ENCODE measurements at regions not wholly inside any gene's neighbourhood (a gene's known extent, or its start where the extent isn't known, plus 50 kb on each side); places are given as distances from the start of the nearest gene placed in this dataset.

GRCh38 chr12:98060411-98060810, 455.0 kb upstream of the TMPO start:
- no peak for DNase-seq (ENCODE audit: low read depth)

GRCh38 chr12:98062464-98063245, 452.7 kb upstream of the TMPO start:
- no peak for DNase-seq (ENCODE audit: low read depth)

- DNase-seq (ENCODE audit: low read depth), result no peak
Observed at GRCh38 chr12:98064501-98064900, 450.9 kb upstream of the TMPO start.

- no peak for DNase-seq (ENCODE audit: low read depth)
Observed at GRCh38 chr12:98067795-98068194, 447.6 kb upstream of the TMPO start.

GRCh38 chr12:98073610-98074009, 441.8 kb upstream of the TMPO start:
- no peak for DNase-seq (ENCODE audit: low read depth)

- DNase-seq (ENCODE audit: low read depth), result no peak
Observed at GRCh38 chr12:98074286-98074685, 441.1 kb upstream of the TMPO start.

GRCh38 chr12:98084391-98084790, 431.0 kb upstream of the TMPO start:
- no peak for DNase-seq (ENCODE audit: low read depth)

- DNase-seq (ENCODE audit: low read depth), result no peak
Observed at GRCh38 chr12:98085046-98085755, 430.2 kb upstream of the TMPO start.

GRCh38 chr12:98090731-98091130, 424.7 kb upstream of the TMPO start:
- no peak for DNase-seq (ENCODE audit: low read depth)

GRCh38 chr12:98096436-98096835, 419.0 kb upstream of the TMPO start:
- DNase-seq (ENCODE audit: low read depth), result no peak

GRCh38 chr12:98106031-98106683, 409.2 kb upstream of the TMPO start:
- DNase-seq (ENCODE audit: low read depth), result no peak

GRCh38 chr12:98109266-98109665, 406.1 kb upstream of the TMPO start:
- no peak for DNase-seq (ENCODE audit: low read depth)

GRCh38 chr12:98110536-98110935, 404.9 kb upstream of the TMPO start:
- DNase-seq (ENCODE audit: low read depth), result no peak

GRCh38 chr12:98113548-98113947, 401.8 kb upstream of the TMPO start:
- no peak for DNase-seq (ENCODE audit: low read depth)

GRCh38 chr12:98121963-98122362, 393.4 kb upstream of the TMPO start:
- no peak for DNase-seq (ENCODE audit: low read depth)

- DNase-seq (ENCODE audit: low read depth), result no peak
Observed at GRCh38 chr12:98123021-98123461, 392.3 kb upstream of the TMPO start.

GRCh38 chr12:98126637-98127335, 388.6 kb upstream of the TMPO start:
- DNase-seq (ENCODE audit: low read depth), result no peak

- DNase-seq (ENCODE audit: low read depth), result no peak
Observed at GRCh38 chr12:98127336-98127679, 388.1 kb upstream of the TMPO start.

GRCh38 chr12:98127854-98128253, 387.5 kb upstream of the TMPO start:
- DNase-seq (ENCODE audit: low read depth), result no peak

GRCh38 chr12:98136544-98136943, 378.8 kb upstream of the TMPO start:
- DNase-seq (ENCODE audit: low read depth), result no peak

- no peak for DNase-seq (ENCODE audit: low read depth)
Observed at GRCh38 chr12:98137278-98137677, 378.1 kb upstream of the TMPO start.

GRCh38 chr12:98144953-98145352, 370.4 kb upstream of the TMPO start:
- DNase-seq (ENCODE audit: low read depth), result no peak

- no peak for DNase-seq (ENCODE audit: low read depth)
Observed at GRCh38 chr12:98146043-98146442, 369.3 kb upstream of the TMPO start.
